Muscle layer of duodenum (tissue), 2 donors: ENCODE measurements at regions not wholly inside any gene's neighbourhood (a gene's known extent, or its start where the extent isn't known, plus 50 kb on each side); places are given as distances from the start of the nearest gene placed in this dataset.

Source experiments
- H3K27ac ChIP-seq: one replicate; pipeline ENCODE4 v1.7.0; 2013; ENCODE audit warnings: mild to moderate bottlenecking, low read length
- H3K27me3 ChIP-seq: one replicate; pipeline ENCODE4 v1.7.0; 2013; ENCODE audit warnings: low read depth, mild to moderate bottlenecking, control low read depth, low read length
- H3K36me3 ChIP-seq, 2 donors: one replicate each; pipeline ENCODE4 v1.7.0; 2013; ENCODE audit warnings: low read length in 2 of 2, control low read depth in 1 of 2, mild to moderate bottlenecking in 1 of 2; ENCODE audit not compliant: insufficient read depth in 2 of 2, control insufficient read depth in 1 of 2
- H3K4me1 ChIP-seq, 2 donors: one replicate each; pipeline ENCODE4 v1.7.0; 2013; ENCODE audit warnings: low read length in 2 of 2, mild to moderate bottlenecking in 2 of 2, control low read depth in 1 of 2, moderate library complexity in 1 of 2; ENCODE audit not compliant: insufficient read depth in 2 of 2, control insufficient read depth in 1 of 2
- H3K4me3 ChIP-seq, 2 donors: one replicate each; pipeline ENCODE4 v1.7.0; 2013; ENCODE audit warnings: low read length in 2 of 2, low read depth in 1 of 2, mild to moderate bottlenecking in 1 of 2
- H3K9me3 ChIP-seq, 2 donors: one replicate each; pipeline ENCODE4 v1.7.0; 2013; ENCODE audit warnings: low read length in 2 of 2, control low read depth in 1 of 2, mild to moderate bottlenecking in 1 of 2; ENCODE audit not compliant: control insufficient read depth in 1 of 2
- donor health status: healthy.

- H3K4me1 ChIP-seq, result no peaks in the 10 kb centered on the region
- H3K27ac ChIP-seq, result no peak overlapping the region
- no peaks in the 10 kb centered on the region for H3K9me3 ChIP-seq
- no peaks in the 10 kb centered on the region for H3K36me3 ChIP-seq
- no peak overlapping the region for H3K4me3 ChIP-seq
- no peaks in the 10 kb centered on the region for H3K27me3 ChIP-seq
These were observed 63.7 kb upstream of the COL21A1 start for GRCh38 chr6:56311061-56311460.

- no peaks in the 10 kb centered on the region for H3K27me3 ChIP-seq
- no peaks in the 10 kb centered on the region for H3K36me3 ChIP-seq
- H3K27ac ChIP-seq, result no peak overlapping the region
- H3K4me1 ChIP-seq, result no peaks in the 10 kb centered on the region
- H3K9me3 ChIP-seq, result no peaks in the 10 kb centered on the region
- H3K4me3 ChIP-seq, result no peak overlapping the region
These were observed 62.9 kb upstream of the COL21A1 start for GRCh38 chr6:56310241-56310640.

- Histone ChIP-seq H3K36me3 (no peaks in the 10 kb centered on the region), H3K27ac (no peak overlapping the region), H3K27me3 (no peaks in the 10 kb centered on the region), H3K4me1 (peaks cover 0 to 7% of the 10 kb centered on the region in 2 donors), H3K4me3 (no peak overlapping the region), H3K9me3 (peaks cover 0 to 4% of the 10 kb centered on the region in 2 donors)
These were observed 52.5 kb upstream of the COL21A1 start for GRCh38 chr6:56299916-56300315.

- H3K9me3 ChIP-seq, result peaks cover 0 to 4% of the 10 kb centered on the region in 2 donors
- H3K4me3 ChIP-seq, result no peak overlapping the region
- H3K27me3 ChIP-seq, result no peaks in the 10 kb centered on the region
- peak overlapping the region; percentile 1 for H3K27ac ChIP-seq
- no peaks in the 10 kb centered on the region for H3K36me3 ChIP-seq
- peaks cover 0 to 7% of the 10 kb centered on the region in 2 donors for H3K4me1 ChIP-seq
These were observed 49.9 kb upstream of the COL21A1 start for GRCh38 chr6:56297022-56297989.
